Cardiac fibroblast (primary cell): ENCODE measurements at regions not wholly inside any gene's neighbourhood (a gene's known extent, or its start where the extent isn't known, plus 50 kb on each side); places are given as distances from the start of the nearest gene placed in this dataset.

Source experiments
- DNase-seq, 2 donors: peaks; one replicate each; pipeline versions ENCODE4 v3.0.0 to v3.0.0-alpha.2; 2010; ENCODE audit warnings: low read depth in 2 of 2
- H3K4me3 ChIP-seq, 2 donors: replicated peaks in 1 of 2; 1 replicate in 1 of 2; 2 replicates in 1 of 2; pipeline ENCODE4 v1.5.1; 2011; ENCODE audit warnings: low read depth in 2 of 2, low read length in 2 of 2, mild to moderate bottlenecking in 2 of 2, moderate library complexity in 1 of 2
- TF ChIP-seq, protein P1 (sequence below): IDR thresholded peaks from one replicate; pipeline ENCODE4 v1.5.1; 2011; ENCODE audit warnings: low read depth, mild to moderate bottlenecking, low read length, inconsistent platforms

DNA sequence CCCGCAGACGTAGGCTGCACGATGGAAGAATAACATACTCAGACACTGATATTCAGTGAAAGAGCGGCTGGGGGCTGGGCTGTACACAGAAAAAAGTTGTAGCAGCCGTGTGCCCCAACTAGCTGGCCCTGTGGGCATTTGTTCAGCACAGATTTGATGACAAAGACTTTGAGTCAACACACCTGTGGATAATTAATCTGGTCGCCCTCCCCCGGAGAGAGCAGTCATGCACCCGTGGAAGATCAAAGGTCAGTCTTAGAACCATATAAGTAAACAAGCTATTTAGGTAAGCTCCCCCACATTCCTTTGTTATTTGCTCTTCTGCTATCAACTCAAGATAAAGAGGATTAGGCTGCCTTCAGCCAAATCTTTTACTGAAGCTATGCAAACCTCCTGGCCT lies 148.4 kb upstream of the HMCN1 start:
- no peak overlapping the region for H3K4me3 ChIP-seq
- DNase-seq, result no peak
- TF ChIP-seq, protein P1, sequence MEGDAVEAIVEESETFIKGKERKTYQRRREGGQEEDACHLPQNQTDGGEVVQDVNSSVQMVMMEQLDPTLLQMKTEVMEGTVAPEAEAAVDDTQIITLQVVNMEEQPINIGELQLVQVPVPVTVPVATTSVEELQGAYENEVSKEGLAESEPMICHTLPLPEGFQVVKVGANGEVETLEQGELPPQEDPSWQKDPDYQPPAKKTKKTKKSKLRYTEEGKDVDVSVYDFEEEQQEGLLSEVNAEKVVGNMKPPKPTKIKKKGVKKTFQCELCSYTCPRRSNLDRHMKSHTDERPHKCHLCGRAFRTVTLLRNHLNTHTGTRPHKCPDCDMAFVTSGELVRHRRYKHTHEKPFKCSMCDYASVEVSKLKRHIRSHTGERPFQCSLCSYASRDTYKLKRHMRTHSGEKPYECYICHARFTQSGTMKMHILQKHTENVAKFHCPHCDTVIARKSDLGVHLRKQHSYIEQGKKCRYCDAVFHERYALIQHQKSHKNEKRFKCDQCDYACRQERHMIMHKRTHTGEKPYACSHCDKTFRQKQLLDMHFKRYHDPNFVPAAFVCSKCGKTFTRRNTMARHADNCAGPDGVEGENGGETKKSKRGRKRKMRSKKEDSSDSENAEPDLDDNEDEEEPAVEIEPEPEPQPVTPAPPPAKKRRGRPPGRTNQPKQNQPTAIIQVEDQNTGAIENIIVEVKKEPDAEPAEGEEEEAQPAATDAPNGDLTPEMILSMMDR, result no peak

GRCh38 chr1:185581961-185582725 lies 152.0 kb upstream of the HMCN1 start:
- TF ChIP-seq, protein P1, result no peak
- DNase-seq, result peak in 1 of 2 donors; percentile 51
- H3K4me3 ChIP-seq, result no peak overlapping the region

DNA sequence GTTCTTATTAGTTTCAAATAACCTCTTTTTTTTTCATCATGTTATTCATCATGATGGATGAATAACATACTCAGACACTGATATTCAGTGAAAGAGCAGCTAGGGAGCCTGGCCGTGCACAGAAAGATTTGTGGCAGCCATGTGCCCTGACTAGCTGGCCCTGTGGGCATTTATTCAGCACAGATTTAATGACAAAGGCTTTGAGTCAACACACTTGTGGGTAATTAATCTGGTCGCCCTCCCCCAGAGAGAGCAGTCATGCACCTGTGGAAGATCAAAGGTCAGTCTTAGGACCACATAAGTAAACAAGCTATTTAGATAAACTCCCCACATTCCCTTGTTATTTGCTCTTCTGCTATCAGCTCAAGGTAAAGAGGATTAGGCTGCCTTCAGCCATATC lies 153.2 kb upstream of the HMCN1 start:
- TF ChIP-seq, protein P1, result no peak
- no peak for DNase-seq
- no peak overlapping the region for H3K4me3 ChIP-seq

DNA sequence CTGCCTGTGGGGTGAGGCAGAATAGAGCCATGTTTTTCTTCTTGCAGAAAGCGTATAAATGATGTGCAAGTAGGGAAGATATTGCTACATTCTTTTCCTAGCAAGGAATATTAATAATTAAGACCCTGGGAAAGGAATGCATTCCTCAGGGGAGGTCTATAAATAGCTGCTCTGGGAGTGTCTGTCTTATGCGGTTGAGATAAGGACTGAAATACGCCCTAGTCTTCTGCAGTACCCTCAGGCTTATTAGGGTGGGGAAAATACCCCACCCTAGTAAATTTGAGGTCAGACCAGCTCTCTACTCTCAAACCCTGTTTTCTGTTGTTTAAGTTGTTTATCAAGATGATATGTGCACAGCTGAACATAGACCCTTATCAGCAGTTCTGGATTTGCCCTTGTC lies 155.9 kb upstream of the HMCN1 start:
- no peak for DNase-seq
- no peak overlapping the region for H3K4me3 ChIP-seq
- TF ChIP-seq, protein P1, result no peak

DNA sequence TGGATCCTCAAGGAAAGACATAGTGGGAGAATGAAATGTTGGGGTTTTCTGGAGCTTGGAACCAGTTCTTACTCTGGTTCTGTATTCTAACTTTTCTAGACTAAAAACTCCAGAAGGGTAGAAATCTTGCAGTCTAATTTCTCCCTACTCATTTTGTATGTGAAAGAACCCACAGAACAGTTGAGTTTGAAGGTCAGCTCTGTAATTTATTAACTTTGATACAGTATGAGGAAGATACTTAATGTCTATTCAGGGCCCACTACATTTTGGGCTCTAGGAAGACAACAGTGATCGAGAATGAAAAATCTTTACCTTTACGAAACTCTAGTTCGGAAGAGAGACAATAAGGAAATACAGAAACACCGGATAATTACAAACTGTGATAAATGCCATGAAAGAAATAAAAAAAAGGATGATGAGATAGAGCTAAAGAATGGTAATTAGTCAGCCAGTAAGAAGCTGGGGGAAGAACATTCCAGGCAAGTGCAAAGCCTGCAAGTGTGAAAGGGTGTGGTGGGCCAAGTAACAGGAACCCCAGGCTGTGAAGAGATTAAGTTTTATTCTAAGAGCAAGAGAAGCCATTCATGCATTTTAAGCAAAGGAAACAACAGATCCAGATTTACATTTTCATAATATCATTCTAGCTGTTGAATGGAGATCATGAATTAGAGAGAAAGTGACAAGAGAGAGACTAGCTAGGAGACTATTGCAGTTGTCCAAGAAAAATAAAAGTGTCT lies 159.9 kb upstream of the HMCN1 start:
- TF ChIP-seq, protein P1, result no peak
- no peak overlapping the region for H3K4me3 ChIP-seq
- no peak for DNase-seq

- TF ChIP-seq, protein P1, result no peak
- DNase-seq, result no peak
- no peak overlapping the region for H3K4me3 ChIP-seq
Observed at GRCh38 chr1:185573677-185574076, 160.5 kb upstream of the HMCN1 start.
